Activated CD8-positive, alpha-beta memory T cell treated with anti-CD3 and anti-CD28 coated beads, Interleukin-2, amount 10 ng/mL, durations not matched to agents 7 days and 5 days (primary cell): ENCODE measurements at regions not wholly inside any gene's neighbourhood (a gene's known extent, or its start where the extent isn't known, plus 50 kb on each side); places are given as distances from the start of the nearest gene placed in this dataset.
"Not testable (repeated sequence)": the region's sequence is repeated elsewhere in the genome, so short reads cannot be mapped to it uniquely, and the experiment has no call there.

ENCODE experiments used
- ATAC-seq: fragments of 150-1000 bp; cut with Tn5 transposase; one replicate; pipeline ENCODE4 v1.10.0; 2021; ENCODE audit warnings: moderate library complexity
- CTCF ChIA-PET: fragments of 350-600 bp; sonication (Branson Sonifier 250); formaldehyde crosslinking; loops from one replicate; lab custom pipeline; 2021; ENCODE audit warnings: antibody characterized with exemption; lab: Charles Lee
- DNase-seq: peaks from one replicate; pipeline ENCODE4 v3.0.0-alpha.2; 2020
- H3K27ac Mint-ChIP-seq: one replicate; pipeline ENCODE4 v1.8.0; 2021; ENCODE audit warnings: mild to moderate bottlenecking, mixed read lengths
- H3K27me3 Mint-ChIP-seq: one replicate; pipeline ENCODE4 v1.8.0; 2021; ENCODE audit warnings: mixed read lengths
- H3K36me3 Mint-ChIP-seq: one replicate; pipeline ENCODE4 v1.8.0; 2021; ENCODE audit warnings: mild to moderate bottlenecking, mixed read lengths
- H3K4me1 Mint-ChIP-seq: one replicate; pipeline ENCODE4 v1.8.0; 2021; ENCODE audit warnings: mixed read lengths
- H3K4me3 Mint-ChIP-seq: one replicate; pipeline ENCODE4 v1.8.0; 2021; ENCODE audit warnings: mild to moderate bottlenecking, moderate library complexity, mixed read lengths
- H3K9me3 Mint-ChIP-seq: one replicate; pipeline ENCODE4 v1.8.0; 2022; ENCODE audit warnings: low read depth, mixed read lengths

GRCh38 chrX:143935601-143936000 lies 51.7 kb downstream of the UBE2NL start:
- DNase-seq (no peak), ATAC-seq (no peak)
- Mint-ChIP-seq H3K27me3 (no peaks in the 10 kb centered on the region), H3K4me3 (no peak overlapping the region), H3K9me3 (peaks cover 3% of the 10 kb centered on the region), H3K4me1 (no peaks in the 10 kb centered on the region), H3K27ac (no peak overlapping the region), H3K36me3 (no peaks in the 10 kb centered on the region)
- CTCF ChIA-PET, result no interaction called here

- Mint-ChIP-seq H3K9me3 (no peaks in the 10 kb centered on the region), H3K27ac (no peak overlapping the region), H3K27me3 (no peaks in the 10 kb centered on the region), H3K36me3 (no peaks in the 10 kb centered on the region), H3K4me3 (no peak overlapping the region), H3K4me1 (no peaks in the 10 kb centered on the region)
- CTCF ChIA-PET, result no interaction called here
- DNase-seq (no peak), ATAC-seq (no peak)
Measured at GRCh38 chrX:143940119-143940518, 56.2 kb downstream of the UBE2NL start.

GRCh38 chrX:143945171-143945570 lies 61.3 kb downstream of the UBE2NL start:
- DNase-seq (no peak), ATAC-seq (no peak)
- Mint-ChIP-seq H3K27me3 (no peaks in the 10 kb centered on the region), H3K9me3 (no peaks in the 10 kb centered on the region), H3K4me1 (no peaks in the 10 kb centered on the region), H3K4me3 (no peak overlapping the region), H3K27ac (no peak overlapping the region), H3K36me3 (no peaks in the 10 kb centered on the region)
- CTCF ChIA-PET, result no interaction called here

GRCh38 chrX:143964549-143964948 lies 80.7 kb downstream of the UBE2NL start:
- no peak overlapping the region for H3K4me3 Mint-ChIP-seq
- DNase-seq (no peak), ATAC-seq (no peak)
- H3K4me1 Mint-ChIP-seq, result no peaks in the 10 kb centered on the region
- no peaks in the 10 kb centered on the region for H3K36me3 Mint-ChIP-seq
- peaks cover 2% of the 10 kb centered on the region for H3K9me3 Mint-ChIP-seq
- no peaks in the 10 kb centered on the region for H3K27me3 Mint-ChIP-seq
- no peak overlapping the region for H3K27ac Mint-ChIP-seq
- CTCF ChIA-PET, result no interaction called here

GRCh38 chrX:143988356-143988755 lies 104.5 kb downstream of the UBE2NL start:
- CTCF ChIA-PET, result no interaction called here

GRCh38 chrX:143994206-143994605 lies 110.3 kb downstream of the UBE2NL start:
- Mint-ChIP-seq H3K4me1 (no peaks in the 10 kb centered on the region), H3K36me3 (no peaks in the 10 kb centered on the region), H3K4me3 (no peak overlapping the region), H3K27me3 (no peaks in the 10 kb centered on the region), H3K9me3 (peaks cover 4% of the 10 kb centered on the region), H3K27ac (no peak overlapping the region)
- ATAC-seq (no peak), DNase-seq (no peak)
- CTCF ChIA-PET, result no interaction called here

More at GRCh38 chrX:143988356-143988755, 104.5 kb downstream of the UBE2NL start:
- Mint-ChIP-seq H3K4me3 (no peak overlapping the region), H3K4me1 (no peaks in the 10 kb centered on the region), H3K36me3 (no peaks in the 10 kb centered on the region), H3K9me3 (peaks cover 4% of the 10 kb centered on the region), H3K27me3 (no peaks in the 10 kb centered on the region), H3K27ac (no peak overlapping the region)
- no peak for ATAC-seq
- DNase-seq, result no peak

- Mint-ChIP-seq H3K4me1 (no peaks in the 10 kb centered on the region), H3K4me3 (no peak overlapping the region), H3K36me3 (no peaks in the 10 kb centered on the region), H3K9me3 (no peaks in the 10 kb centered on the region), H3K27me3 (no peaks in the 10 kb centered on the region), H3K27ac (no peak overlapping the region)
- CTCF ChIA-PET, result no interaction called here
- DNase-seq (no peak), ATAC-seq (no peak)
Measured at GRCh38 chrX:143998261-143998660, 114.4 kb downstream of the UBE2NL start.

GRCh38 chrX:144006811-144007210 lies 122.9 kb downstream of the UBE2NL start:
- Mint-ChIP-seq H3K27me3 (no peaks in the 10 kb centered on the region), H3K27ac (no peak overlapping the region), H3K9me3 (peaks cover 2% of the 10 kb centered on the region), H3K4me3 (no peak overlapping the region), H3K4me1 (no peaks in the 10 kb centered on the region), H3K36me3 (no peaks in the 10 kb centered on the region)
- no peak for DNase-seq
- ATAC-seq, result no peak
- CTCF ChIA-PET, result no interaction called here

GRCh38 chrX:144040793-144041192 lies 156.9 kb downstream of the UBE2NL start:
- Mint-ChIP-seq H3K4me3 (no peak overlapping the region), H3K27me3 (no peaks in the 10 kb centered on the region), H3K4me1 (no peaks in the 10 kb centered on the region), H3K9me3 (peaks cover 5% of the 10 kb centered on the region), H3K27ac (no peak overlapping the region), H3K36me3 (no peaks in the 10 kb centered on the region)
- CTCF ChIA-PET, result no interaction called here
- DNase-seq (no peak), ATAC-seq (no peak)

GRCh38 chrX:144042271-144042670 lies 158.4 kb downstream of the UBE2NL start:
- H3K4me1 Mint-ChIP-seq, result no peaks in the 10 kb centered on the region
- CTCF ChIA-PET, result no interaction called here

GRCh38 chrX:144075432-144075831 lies 191.6 kb downstream of the UBE2NL start:
- no peaks in the 10 kb centered on the region for H3K36me3 Mint-ChIP-seq

More at GRCh38 chrX:144042271-144042670, 158.4 kb downstream of the UBE2NL start:
- Mint-ChIP-seq H3K27ac (no peak overlapping the region), H3K36me3 (no peaks in the 10 kb centered on the region), H3K9me3 (peaks cover 5% of the 10 kb centered on the region), H3K4me3 (no peak overlapping the region), H3K27me3 (no peaks in the 10 kb centered on the region)
- DNase-seq (no peak), ATAC-seq (no peak)

GRCh38 chrX:144082237-144082636 lies 198.4 kb downstream of the UBE2NL start:
- H3K4me1 Mint-ChIP-seq, ATAC-seq, H3K36me3 Mint-ChIP-seq, H3K27ac Mint-ChIP-seq, DNase-seq, H3K4me3 Mint-ChIP-seq, H3K9me3 Mint-ChIP-seq, CTCF ChIA-PET, H3K27me3 Mint-ChIP-seq: not testable (repeated sequence)

More at GRCh38 chrX:144075432-144075831, 191.6 kb downstream of the UBE2NL start:
- CTCF ChIA-PET, result no interaction called here
- H3K27ac Mint-ChIP-seq, result no peak overlapping the region
- no peaks in the 10 kb centered on the region for H3K27me3 Mint-ChIP-seq
- H3K4me1 Mint-ChIP-seq, result no peaks in the 10 kb centered on the region
- no peaks in the 10 kb centered on the region for H3K9me3 Mint-ChIP-seq
- H3K4me3 Mint-ChIP-seq, result no peak overlapping the region
- DNase-seq, result no peak
- no peak for ATAC-seq

- ATAC-seq, CTCF ChIA-PET: not testable (repeated sequence)
Measured at GRCh38 chrX:144089674-144090073, 205.8 kb downstream of the UBE2NL start.

GRCh38 chrX:144092116-144092515 lies 208.2 kb downstream of the UBE2NL start:
- DNase-seq, H3K27me3 Mint-ChIP-seq, H3K9me3 Mint-ChIP-seq, H3K4me1 Mint-ChIP-seq, H3K36me3 Mint-ChIP-seq, CTCF ChIA-PET, ATAC-seq, H3K4me3 Mint-ChIP-seq, H3K27ac Mint-ChIP-seq: not testable (repeated sequence)

More at GRCh38 chrX:144089674-144090073, 205.8 kb downstream of the UBE2NL start:
- H3K36me3 Mint-ChIP-seq, H3K27ac Mint-ChIP-seq, H3K27me3 Mint-ChIP-seq, H3K4me3 Mint-ChIP-seq, H3K9me3 Mint-ChIP-seq, DNase-seq, H3K4me1 Mint-ChIP-seq: not testable (repeated sequence)

GRCh38 chrX:144119490-144119889 lies 235.6 kb downstream of the UBE2NL start:
- H3K27me3 Mint-ChIP-seq, H3K27ac Mint-ChIP-seq, H3K4me3 Mint-ChIP-seq, H3K4me1 Mint-ChIP-seq, H3K36me3 Mint-ChIP-seq, ATAC-seq, H3K9me3 Mint-ChIP-seq, DNase-seq, CTCF ChIA-PET: not testable (repeated sequence)
